Limb (tissue), 2 donors: ENCODE measurements at regions not wholly inside any gene's neighbourhood (a gene's known extent, or its start where the extent isn't known, plus 50 kb on each side); places are given as distances from the start of the nearest gene placed in this dataset.
"Not testable (repeated sequence)": the region's sequence is repeated elsewhere in the genome, so short reads cannot be mapped to it uniquely, and the experiment has no call there.

ENCODE experiments used
- DNase-seq, 2 donors: peaks; one replicate each; pipeline ENCODE4 v3.0.0-alpha.2; 2016; ENCODE audit errors: extremely low spot score in 2 of 2

DNA sequence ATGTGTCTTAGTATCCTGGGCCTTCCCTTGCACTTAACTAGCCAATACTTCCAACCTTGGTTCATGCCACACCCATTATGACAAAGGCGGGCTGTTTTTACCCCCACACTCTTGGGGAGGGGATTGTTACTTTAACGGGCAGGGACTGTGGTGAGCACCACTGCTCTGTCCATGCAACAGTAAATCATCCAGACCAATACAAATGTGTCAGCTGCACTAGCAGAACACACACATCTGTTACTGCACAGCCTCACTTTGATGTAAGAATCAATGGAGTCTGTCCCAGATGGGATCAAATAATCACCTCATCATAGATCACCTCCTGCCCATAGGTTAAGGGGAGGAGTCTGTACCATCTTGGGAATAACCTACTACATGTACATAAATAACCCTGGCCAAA, 58.1 kb downstream of the NPAP1 start:
- no peak for DNase-seq

DNA sequence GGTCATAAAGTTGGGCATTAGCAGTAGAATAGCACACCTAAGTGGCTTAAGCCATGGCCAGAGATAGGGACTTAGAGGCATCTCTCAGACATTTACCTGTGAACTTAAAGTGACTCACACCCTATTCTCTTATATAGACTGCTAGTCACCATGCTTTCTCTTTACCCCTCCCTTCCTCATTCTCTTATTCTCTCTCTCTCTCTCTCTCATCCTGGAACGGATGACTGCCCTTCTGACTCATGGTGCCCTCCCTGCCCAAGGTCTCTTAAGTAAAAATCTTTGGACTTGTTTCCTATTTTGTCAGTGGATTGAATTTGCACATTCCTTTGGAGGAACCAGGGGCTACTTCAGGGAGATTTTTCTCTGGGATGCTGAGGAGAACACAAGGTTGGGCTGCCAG, 58.8 kb downstream of the NPAP1 start:
- no peak for DNase-seq

DNA sequence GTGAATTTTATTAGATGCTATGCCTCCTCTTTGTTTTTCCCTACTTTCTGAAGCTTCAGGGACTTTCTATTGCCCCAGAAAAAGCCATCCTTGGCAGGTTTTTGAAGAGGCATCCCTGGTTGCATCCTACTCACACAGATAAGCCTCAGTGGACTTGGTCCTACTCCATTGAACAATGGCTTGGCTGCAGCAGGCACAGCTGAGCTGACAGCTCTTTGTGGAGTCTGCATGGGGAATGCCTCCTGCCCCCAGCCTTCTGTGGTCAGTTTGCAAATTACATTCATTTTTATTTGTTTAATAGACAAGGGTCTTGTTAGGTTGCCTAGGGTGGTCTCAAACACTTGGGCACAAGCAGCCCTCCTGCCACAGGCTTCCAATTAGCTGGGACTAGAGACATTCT, 69.7 kb downstream of the NPAP1 start:
- DNase-seq, result no peak

DNA sequence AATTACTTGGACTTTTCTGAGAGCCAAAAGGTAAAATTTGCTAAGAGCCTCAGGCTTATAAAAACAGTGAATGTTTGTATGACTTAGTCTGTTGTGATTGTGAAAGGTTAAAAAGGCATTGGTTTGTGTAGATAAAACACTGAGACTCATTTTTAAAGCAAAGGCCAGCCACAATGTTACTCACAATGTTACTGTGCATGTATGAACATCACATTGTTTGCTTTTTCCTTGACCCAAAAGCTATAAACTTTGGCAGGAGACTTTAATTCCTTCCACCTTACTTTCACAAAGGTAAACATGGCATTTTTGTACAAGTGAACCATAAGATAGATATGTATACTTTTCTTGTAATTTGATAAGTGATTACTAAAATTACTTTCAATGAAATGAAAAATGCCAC, 70.5 kb downstream of the NPAP1 start:
- no peak for DNase-seq

DNA sequence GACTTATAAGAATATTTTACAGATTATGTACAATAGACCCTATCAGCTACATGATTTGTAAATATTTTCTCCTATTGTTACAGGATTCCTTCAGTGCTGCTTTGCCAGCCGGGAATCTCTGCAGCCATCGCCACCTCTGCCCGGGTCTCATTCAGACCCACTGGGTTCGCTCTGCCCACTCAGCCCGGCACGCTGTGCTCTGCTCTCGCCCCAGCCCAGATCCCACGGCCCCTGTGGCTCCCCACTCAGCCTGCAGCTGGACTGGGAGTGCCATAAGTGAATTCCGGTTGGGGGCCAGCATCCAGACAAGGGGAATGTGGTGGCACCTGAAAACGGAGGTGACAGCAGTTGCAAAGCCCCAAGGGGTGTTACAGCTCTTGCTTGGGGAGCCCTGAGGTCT, 71.8 kb downstream of the NPAP1 start:
- no peak for DNase-seq

DNA sequence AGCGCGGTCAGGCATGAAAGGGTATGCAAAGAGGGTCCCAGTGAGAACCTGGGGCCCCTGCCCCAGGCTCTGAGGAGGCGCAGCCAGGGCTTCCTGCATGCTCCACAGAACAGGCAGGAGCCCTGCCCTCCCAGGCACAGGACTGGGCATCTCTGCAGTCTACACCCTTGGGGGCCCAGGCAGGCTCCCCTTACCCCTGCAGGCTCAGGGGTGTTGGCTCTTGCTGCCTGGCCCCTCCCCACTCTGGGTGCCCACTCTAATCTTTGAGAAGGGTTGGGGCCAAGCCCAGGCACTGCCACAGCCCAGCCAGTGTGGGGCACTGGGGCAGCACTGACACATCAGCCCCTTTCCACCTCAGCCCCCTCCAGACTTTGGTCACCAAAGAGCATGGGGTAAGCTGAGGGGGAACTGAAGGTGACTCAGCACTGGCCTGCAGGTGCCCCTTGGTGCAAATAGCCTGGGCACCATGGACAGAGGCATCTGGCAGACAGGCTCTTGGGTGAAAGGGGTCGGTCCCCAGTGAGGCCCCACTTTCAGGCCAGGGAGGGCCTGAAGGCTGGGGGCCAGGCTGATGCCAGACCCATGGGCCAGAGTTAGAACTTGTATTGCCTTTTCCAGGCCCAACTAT, 73.4 kb downstream of the NPAP1 start:
- no peak for DNase-seq

DNA sequence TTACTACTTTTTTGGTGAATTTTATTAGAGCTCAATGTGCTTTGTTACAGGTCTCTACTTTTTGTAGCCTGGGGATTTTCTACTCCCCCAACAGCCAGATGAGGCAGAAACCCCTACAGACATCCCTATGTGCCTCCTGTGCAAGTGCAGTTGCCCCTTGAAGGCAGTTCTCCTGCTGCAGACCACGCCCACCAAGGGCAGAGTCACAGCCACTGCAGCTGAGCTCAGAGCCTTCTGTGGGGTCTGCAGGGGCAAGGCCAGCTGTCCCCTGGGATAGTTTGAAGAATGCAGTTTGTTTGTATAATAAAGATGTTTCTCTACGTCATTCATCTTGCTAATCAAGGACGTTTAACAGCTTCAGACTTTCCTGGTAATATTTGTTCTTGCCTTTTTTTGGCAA, 76.8 kb downstream of the NPAP1 start:
- no peak for DNase-seq

DNA sequence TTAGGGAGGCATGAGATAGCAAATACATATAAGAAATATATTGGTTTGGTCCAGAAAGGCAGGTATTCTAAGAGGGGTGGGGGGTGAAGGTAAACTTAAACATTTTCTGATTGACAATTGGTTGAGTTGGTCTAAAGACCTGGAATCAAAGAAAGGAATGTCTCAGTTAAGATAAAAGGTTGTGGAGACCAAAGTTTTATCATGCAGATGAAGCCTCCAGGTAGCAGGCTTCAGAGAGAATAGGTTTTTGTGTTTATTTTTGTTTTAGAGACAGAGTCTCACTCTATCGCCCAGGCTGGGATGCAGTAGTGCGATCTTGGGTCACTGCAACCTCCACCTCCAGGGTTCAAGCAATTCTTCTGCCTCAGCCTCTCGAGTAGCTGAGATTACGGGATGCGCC, 80.5 kb downstream of the NPAP1 start:
- DNase-seq, result no peak

DNA sequence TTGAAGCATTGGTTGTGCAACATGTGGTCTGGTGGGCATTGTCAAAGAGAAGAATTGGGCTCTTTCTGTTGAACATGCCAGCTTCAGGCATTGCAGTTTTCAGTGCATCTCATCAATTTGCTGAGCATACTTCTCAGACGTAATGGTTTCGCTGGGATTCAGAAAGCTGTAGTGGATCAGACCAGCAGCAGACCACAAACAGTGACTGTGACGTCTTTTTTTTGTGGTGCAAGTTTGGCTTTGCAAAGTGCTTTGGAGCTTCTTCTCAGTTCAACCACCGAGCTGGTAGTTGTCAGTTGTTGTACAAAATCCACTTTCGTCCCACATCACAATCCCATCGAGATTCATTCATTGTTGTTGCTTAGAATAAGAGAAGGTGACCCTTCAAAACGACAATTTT, 84.5 kb downstream of the NPAP1 start:
- DNase-seq, result no peak

DNA sequence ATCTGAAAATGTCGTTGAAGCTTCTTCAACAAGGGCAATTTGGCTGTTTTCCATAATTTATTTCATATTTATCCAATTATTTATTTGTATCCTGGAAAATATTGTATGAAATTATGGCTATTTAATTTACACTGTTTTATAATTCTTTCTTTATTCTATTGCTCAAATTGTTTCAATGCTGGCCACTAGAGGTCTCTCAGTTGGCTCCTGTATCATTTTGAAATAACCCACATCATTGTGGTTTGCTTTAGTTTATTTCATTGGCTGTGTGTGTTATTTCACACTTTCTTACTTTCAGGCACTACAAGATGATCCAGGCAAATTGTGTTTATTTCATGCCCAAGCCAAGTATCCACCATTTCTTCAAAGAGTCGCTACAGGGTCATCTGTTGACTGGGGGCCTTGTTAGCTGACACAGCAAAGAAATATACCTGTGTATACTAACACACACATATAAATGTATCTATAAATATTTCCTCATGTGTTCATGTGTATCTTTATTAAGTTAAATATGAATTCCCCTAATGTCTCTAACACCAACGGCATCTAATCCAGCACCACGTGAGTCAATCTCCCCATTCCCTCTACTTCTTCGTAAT, 86.2 kb downstream of the NPAP1 start:
- DNase-seq, result peak in 1 of 2 donors; percentile 6

DNA sequence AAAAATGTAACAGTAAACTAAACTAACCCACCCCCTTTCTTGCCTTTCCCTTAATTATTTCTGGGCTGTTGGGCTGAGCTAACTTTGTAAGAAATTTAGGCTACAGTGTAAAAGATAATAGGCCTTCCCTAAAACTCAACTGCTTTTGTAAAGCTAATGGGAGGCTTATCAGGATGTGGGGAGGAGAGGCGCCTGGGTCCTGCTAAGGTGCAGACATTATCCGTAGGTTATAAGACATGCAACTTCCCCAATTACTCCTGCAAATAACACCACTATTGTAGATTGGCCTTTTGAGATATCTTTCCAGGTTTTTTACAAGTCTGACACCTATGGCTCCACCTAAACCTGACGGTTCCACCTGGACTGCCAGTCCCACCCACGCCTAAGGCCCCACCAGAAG, 88.3 kb downstream of the NPAP1 start:
- DNase-seq, result no peak

DNA sequence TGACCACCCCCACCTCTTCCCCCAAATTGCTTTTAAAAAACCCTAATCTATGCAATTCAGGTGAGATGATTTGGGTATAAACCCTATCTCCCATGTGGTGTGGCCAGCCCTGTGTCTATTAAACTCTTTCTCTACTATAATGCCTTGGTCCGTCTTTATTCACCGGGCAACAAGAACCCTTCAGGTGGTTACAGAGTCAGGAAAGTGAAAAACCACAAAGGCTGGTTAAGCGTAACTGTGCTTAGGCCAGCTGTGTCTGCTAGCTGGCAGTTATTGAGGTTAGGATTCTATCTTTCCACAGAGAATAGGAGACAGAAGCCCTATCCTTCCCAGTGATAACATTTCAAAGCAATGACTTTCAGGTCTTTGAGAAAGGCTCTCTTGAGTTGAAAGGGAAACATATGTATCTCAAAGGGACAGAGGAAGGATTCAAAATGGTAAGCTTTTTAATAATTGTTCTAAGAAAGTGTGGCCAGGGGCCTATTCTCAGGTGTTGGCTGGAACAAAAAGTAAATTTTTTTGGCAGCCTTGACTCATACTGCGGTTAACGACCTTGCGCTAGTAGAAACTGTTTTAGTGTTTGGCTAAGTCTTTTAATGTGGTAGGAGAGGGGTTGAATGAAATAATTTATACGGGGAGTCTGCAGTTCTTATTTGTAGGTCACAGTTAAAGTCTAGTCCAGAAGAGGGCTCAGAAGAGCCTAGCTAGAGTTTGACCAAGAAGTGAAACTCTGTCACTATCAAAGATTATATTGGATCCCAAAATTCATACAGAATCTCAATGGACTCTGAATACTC, 89.0 kb downstream of the NPAP1 start:
- no peak for DNase-seq

DNA sequence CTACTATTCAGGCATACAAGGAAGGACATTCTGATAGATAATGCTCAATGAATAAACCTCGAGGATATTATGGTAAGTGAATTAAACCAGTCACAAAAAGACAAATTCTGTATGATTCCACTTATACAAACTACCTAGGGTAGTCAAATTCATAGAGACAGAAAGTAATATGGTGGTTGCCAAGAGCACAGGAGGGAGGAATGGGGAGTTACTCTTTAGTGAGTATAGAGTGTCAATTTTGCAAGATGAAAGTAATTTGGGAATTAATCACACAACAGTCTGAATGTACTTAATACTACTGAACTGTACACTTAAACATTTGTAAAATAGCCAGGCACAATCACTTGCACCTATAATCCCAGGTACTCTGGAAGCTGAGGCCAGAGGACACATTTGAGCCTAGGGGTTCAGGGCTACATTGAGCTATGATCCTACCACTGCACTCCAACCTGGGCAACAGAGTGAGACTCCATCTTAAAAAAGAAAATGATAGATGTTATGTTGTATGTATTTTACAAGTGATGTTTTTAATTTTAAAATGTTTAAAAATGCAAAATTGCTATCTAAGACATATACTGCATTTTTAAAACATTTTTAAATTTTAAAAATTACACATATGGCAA, 91.0 kb downstream of the NPAP1 start:
- no peak for DNase-seq

DNA sequence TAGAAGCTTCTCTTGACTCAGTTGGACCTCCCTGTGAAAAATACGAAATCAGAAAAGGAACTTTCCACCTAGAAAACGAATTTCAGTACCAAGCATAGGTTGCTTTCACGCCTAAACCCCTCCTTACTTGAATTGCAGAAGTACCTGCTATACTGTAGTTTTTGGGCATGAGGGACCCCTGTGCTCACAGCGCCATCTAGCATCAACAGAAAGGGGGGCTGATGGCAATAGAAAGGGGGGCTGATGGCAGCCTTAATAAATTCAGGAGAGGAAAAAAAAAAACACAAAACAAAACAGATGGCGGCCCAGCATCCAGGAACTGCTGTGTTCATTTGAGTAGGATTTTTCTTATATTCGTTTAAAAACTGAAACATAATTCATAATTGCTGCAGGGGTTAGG, 96.7 kb downstream of the NPAP1 start:
- DNase-seq, result no peak

DNA sequence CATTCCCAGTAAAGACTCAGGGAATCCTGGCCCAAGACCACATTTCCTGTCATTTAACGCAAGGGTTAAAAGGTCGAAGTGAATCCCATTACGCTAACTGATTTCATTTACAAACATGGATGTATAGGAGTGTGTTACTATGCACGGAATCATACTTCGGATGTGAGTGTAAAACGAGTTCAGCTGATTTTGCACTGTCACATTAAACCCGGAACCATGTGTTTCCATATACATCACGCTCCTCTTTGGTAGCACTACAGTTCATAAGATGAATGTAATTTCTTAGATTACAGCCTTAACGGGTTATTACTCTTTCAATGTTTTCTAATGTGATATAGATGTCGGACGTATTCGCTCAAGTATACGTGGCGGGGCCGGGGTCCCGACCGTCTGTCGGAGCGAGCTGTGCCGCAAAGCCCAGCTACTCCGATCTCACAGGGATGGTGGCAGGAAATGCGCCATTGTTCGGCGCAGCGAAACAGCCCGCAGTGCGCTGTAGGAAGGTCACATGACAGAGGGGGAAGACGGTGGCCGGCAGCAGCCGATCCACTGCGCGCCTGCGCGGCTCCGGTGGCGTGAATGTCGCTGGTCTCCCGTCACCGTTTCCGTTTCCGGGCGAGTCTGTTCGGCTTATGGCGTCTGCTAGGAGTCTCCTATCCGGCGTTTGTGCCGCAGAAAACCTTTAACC, 97.3 kb downstream of the NPAP1 start:
- peak; percentile 89 to 91 for DNase-seq

DNA sequence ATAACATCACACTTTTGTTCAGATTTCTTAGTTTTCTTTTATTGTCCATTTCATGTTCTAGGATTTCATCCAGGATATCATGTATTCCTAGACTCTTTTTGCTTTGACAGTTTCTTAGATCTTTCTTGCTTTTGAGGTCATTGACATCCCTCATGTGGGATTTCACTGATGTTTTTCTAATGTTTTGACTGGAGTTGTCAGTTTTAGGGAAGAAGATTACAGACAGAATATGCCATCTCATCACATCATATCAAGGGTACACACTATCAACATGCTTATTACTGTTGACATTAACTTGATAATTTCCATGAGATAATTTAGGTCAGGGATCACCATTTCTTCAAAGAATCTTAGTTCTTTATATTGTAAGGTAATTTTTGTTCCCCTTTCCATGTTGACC, 101.7 kb downstream of the NPAP1 start:
- no peak for DNase-seq

DNA sequence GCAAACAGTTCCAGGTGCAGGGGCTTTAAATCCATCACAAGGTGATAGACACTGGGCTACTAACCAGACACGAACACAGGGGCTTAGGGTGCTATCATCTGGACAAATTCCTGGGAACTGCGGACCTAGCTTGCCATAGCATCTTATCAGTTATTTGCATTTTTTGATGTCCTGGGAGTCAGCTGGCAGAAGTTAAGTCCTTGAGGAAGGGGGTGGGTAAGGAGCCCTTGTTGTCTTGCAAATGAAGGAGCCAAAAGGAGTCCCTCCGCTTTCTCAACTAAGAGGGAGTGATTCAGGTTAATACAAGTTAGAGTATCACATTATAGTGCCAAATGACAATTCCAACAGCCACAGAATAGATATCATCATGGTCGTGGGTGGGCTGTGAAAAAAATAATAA, 108.9 kb downstream of the NPAP1 start:
- no peak for DNase-seq

DNA sequence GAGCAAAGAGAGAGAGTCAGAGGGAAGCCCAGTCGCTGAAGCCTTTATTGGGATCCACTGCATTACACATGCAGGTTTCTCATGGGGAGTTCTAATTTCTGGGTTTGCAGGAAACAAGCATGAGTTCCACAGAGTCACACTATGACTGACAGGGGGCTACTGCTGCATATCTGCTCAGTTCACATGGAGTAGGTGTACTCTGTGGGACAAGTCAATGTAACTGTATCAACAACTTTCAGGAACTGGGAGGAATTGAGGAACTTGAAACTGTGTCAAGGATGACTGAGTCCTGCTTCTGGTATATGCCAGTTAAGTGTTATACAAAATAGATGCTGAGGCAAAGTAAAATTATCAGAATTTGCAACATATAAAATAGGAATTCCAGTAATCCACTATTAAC, 110.8 kb downstream of the NPAP1 start:
- DNase-seq, result no peak

DNA sequence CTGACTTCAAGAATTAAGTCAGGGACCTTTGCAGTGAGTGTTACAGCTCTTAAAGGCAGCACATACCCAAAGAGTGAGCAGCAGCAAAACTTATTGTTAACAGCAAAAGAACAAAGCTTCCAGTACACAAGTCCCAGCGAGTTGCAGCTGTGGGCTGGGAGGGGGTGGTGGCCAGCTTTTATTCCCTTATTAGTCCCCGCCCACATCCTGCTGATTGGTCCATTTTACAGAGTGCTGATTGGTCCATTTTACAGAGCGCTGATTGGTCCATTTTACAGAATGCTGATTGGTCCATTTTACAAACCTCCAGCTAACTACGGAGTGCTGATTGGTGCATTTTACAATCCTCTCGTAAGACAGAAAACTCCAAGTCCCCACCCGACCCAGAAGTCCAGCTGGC, 127.0 kb downstream of the NPAP1 start:
- not testable (repeated sequence) for DNase-seq

DNA sequence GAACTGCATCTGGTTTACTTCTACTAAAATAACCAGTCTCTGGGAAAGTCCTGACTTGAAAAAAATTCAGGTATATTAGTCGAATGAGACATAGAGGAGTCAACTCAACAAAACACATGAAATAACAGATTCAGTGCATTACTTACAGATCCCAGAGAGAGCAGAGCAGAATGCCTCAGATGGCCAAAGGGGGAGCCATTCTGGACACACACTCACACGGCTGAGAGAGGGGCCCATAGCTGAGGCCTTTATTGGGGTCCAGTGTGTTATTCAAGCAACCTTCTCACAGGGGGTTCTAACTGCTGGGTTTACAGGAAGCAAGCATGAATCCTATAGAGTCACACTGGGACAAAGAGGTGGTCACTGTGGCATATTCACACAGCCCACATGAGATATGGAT, 135.1 kb upstream of the SNRPN start:
- no peak for DNase-seq

DNA sequence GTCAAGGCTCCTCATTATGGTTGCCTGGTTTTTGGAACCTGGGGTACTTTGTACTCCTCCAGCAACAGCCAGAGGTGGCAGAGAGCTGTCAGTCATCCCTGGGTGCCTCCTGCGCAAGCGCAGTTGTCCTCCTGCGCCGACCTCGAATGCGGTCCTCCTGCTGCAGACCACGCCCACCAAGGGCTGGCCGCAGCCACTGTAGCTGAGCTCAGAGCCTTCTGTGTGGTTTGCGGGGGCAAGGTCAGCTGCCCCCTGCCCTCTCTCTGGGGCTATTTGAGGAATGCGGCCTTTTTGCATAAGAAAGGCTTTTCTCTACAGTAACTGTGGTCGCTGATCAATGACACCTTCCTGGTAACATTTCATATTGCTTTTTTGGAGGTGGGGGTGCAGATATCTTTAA, 131.3 kb upstream of the SNRPN start:
- DNase-seq, result peak; percentile 39 to 69

DNA sequence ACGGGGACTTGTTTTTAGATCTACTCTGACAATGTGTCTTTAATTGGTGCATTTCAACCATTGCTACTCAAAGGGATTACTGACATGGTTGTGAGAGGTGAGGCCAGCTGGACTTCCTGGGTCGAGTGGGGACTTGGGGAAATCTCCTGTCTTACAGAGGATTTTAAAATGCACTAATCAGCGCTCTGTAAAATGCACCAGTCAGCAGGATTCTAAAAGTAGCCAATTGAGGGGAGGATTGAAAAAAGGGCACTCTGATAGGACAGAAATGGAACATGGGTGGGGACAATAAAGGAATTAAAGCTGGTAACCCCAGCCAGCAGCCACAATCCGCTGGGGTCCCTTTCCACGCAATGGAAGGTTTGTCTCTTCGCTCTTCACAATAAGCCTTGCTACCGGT, 122.5 kb upstream of the SNRPN start:
- DNase-seq, result no peak
